ENCODE measurements at regions not wholly inside any gene's neighbourhood (a gene's known extent, or its start where the extent isn't known, plus 50 kb on each side); places are given as distances from the start of the nearest gene placed in this dataset.
"Not testable (repeated sequence)": the region's sequence is repeated elsewhere in the genome, so short reads cannot be mapped to it uniquely, and the experiment has no call there.

GRCh38 chr4:174400603-174401302, 117.0 kb downstream of the CEP44 start:
- POLR2A ChIA-PET (ENCODE audit: unreplicated experiment); H3K4ac ChIP-seq (ENCODE audit: low read depth, low read length); H2AK9ac ChIP-seq (replicated peaks; ENCODE audit: low read depth, low read length, poor library complexity); H2BK20ac ChIP-seq (ENCODE audit: low read depth, low read length); H2AK5ac ChIP-seq (ENCODE audit: low read depth, low read length); CTCF ChIA-PET; H3K27ac ChIP-seq (ENCODE audit: insufficient read depth, low read length); H3K18ac ChIP-seq (ENCODE audit: low read depth, low read length); dilution Hi-C loops (cut with HindIII; ENCODE audit: low sequenced_read_pairs, unreplicated experiment); H3K4me1 ChIP-seq (ENCODE audit: control insufficient read depth, insufficient read depth, low read length); H4K8ac ChIP-seq (ENCODE audit: low read depth in 2 of 2, low read length in 2 of 2); H4K5ac ChIP-seq (ENCODE audit: low read depth, low read length); H3K4me2 ChIP-seq (ENCODE audit: low read depth, low read length); H2BK5ac ChIP-seq (ENCODE audit: low read depth, low read length, poor library complexity, severe bottlenecking); in situ Hi-C loops (cut with MboI; ENCODE audit: low sequenced_read_pairs); DNase-seq; intact Hi-C loops (cut with micrococcal nuclease); H3K9me3 ChIP-seq (ENCODE audit: control insufficient read depth, insufficient read depth, low read length); H2AFZ ChIP-seq (replicated peaks; ENCODE audit: low read length, poor library complexity); H2BK120ac ChIP-seq (ENCODE audit: low read depth, low read length); H3K9me1 ChIP-seq (ENCODE audit: insufficient read depth, low read length); H3K9ac ChIP-seq (ENCODE audit: low read depth, low read length); H3K14ac ChIP-seq (replicated peaks; ENCODE audit: low read depth, low read length); H4K91ac ChIP-seq (ENCODE audit: insufficient read depth, low read depth, low read length); H3K4me3 ChIP-seq (ENCODE audit: insufficient read depth, low read depth, low read length); H3K79me1 ChIP-seq (ENCODE audit: low read depth in 1 of 2, low read length in 2 of 2); H3K56ac ChIP-seq (ENCODE audit: extremely low read depth, insufficient read depth, low read length); ATAC-seq (ENCODE audit: low read depth); H3K23ac ChIP-seq (ENCODE audit: low read depth, low read length); H3K36me3 ChIP-seq (ENCODE audit: control insufficient read depth, insufficient read depth, low read length); H3K27me3 ChIP-seq (ENCODE audit: control insufficient read depth, insufficient read depth, low read length); H2BK15ac ChIP-seq (ENCODE audit: low read depth, low read length); H4K20me1 ChIP-seq (ENCODE audit: insufficient read depth, low read length); BruUV-seq (replicated peaks): not testable (repeated sequence)
- no CpG with 5 or more reads among the region's 8 CpGs for WGBS, 2 experiments (ENCODE audit: extremely low coverage in 2 of 2, insufficient read length in 1 of 2)
